CD4-positive, alpha-beta memory T cell (primary cell): ENCODE measurements at regions not wholly inside any gene's neighbourhood (a gene's known extent, or its start where the extent isn't known, plus 50 kb on each side); places are given as distances from the start of the nearest gene placed in this dataset.

Source experiments
- CTCF ChIA-PET: fragments of 350-600 bp; sonication (Branson Sonifier 250); formaldehyde crosslinking; loops from one replicate; lab custom pipeline; 2021; ENCODE audit warnings: inconsistent platforms; ENCODE audit not compliant: partially characterized antibody; lab: Charles Lee
- POLR2A ChIA-PET: fragments of 350-600 bp; sonication (Branson Sonifier 250); formaldehyde crosslinking; loops from one replicate; lab custom pipeline; 2021; ENCODE audit not compliant: partially characterized antibody; lab: Charles Lee
- DNase-seq, 5 donors: peaks; one replicate each; pipeline versions ENCODE4 v3.0.0 to v3.0.0-alpha.2; 2020 to 2022; ENCODE audit warnings: mixed read lengths in 1 of 5
- H3K27ac ChIP-seq: one replicate; pipeline ENCODE4 v1.7.0; 2013; ENCODE audit warnings: low read depth, low read length
- H3K27me3 ChIP-seq: 2 replicates; pipeline ENCODE4 v1.7.0; 2013; ENCODE audit warnings: mild to moderate bottlenecking, low read length, moderate library complexity; ENCODE audit not compliant: insufficient read depth
- H3K36me3 ChIP-seq: 2 replicates; pipeline ENCODE4 v1.7.0; 2013; ENCODE audit warnings: mild to moderate bottlenecking, low read length, moderate library complexity; ENCODE audit not compliant: insufficient read depth
- H3K4me1 ChIP-seq: 2 replicates; pipeline ENCODE4 v1.7.0; 2013; ENCODE audit warnings: mild to moderate bottlenecking, low read length, moderate library complexity; ENCODE audit not compliant: insufficient read depth
- H3K4me3 ChIP-seq, 2 donors: one replicate each; pipeline ENCODE4 v1.7.0; 2013; ENCODE audit warnings: low read length in 2 of 2, mild to moderate bottlenecking in 1 of 2
- H3K9me3 ChIP-seq, 2 donors: one replicate each; pipeline ENCODE4 v1.7.0; 2013; ENCODE audit warnings: low read length in 2 of 2, control low read depth in 1 of 2; ENCODE audit not compliant: control insufficient read depth in 1 of 2
- H3K27ac Mint-ChIP-seq, 7 donors: one replicate each; pipeline ENCODE4 v1.8.0; 2020 to 2021; ENCODE audit warnings: mixed read lengths in 7 of 7, mild to moderate bottlenecking in 6 of 7, inconsistent platforms in 3 of 7, moderate library complexity in 3 of 7
- H3K27me3 Mint-ChIP-seq, 2 donors: one replicate each; pipeline ENCODE4 v1.8.0; 2020 to 2021; ENCODE audit warnings: mixed read lengths in 2 of 2
- H3K36me3 Mint-ChIP-seq, 2 donors: one replicate each; pipeline ENCODE4 v1.8.0; 2020 to 2021; ENCODE audit warnings: mixed read lengths in 2 of 2, inconsistent platforms in 1 of 2, mild to moderate bottlenecking in 1 of 2
- H3K4me1 Mint-ChIP-seq, 4 donors: one replicate each; pipeline ENCODE4 v1.8.0; 2020 to 2021; ENCODE audit warnings: mixed read lengths in 4 of 4, mild to moderate bottlenecking in 1 of 4
- H3K4me3 Mint-ChIP-seq, 8 donors: one replicate each; pipeline ENCODE4 v1.8.0; 2020 to 2021; ENCODE audit warnings: mixed read lengths in 8 of 8, mild to moderate bottlenecking in 7 of 8, moderate library complexity in 6 of 8, inconsistent platforms in 3 of 8
- H3K9me3 Mint-ChIP-seq, 8 donors: one replicate each; pipeline ENCODE4 v1.8.0; 2020 to 2021; ENCODE audit warnings: mixed read lengths in 8 of 8, mild to moderate bottlenecking in 5 of 8, inconsistent platforms in 3 of 8, moderate library complexity in 1 of 8
- intact Hi-C: fragments of 100-400 bp; cut with micrococcal nuclease; formaldehyde crosslinking; loops from one replicate; pipeline ENCODE4 v1.15.1; 2023

- H3K36me3 Mint-ChIP-seq: no peaks in the 10 kb centered on the region
- Histone ChIP-seq H3K4me1 (no peaks in the 10 kb centered on the region), H3K27me3 (no peaks in the 10 kb centered on the region), H3K9me3 (no peaks in the 10 kb centered on the region), H3K36me3 (no peaks in the 10 kb centered on the region), H3K27ac (no peak overlapping the region), H3K4me3 (no peak overlapping the region)
- peaks cover 0 to 2% (median 0%) of the 10 kb centered on the region in 4 donors for H3K4me1 Mint-ChIP-seq
- H3K4me3 Mint-ChIP-seq: no peak overlapping the region
- DNase-seq: no peak
- intact Hi-C loops: no loop called here
- POLR2A ChIA-PET: no interaction called here
- H3K9me3 Mint-ChIP-seq: peaks cover 0 to 2% (median 0%) of the 10 kb centered on the region in 8 donors
- no peak overlapping the region for H3K27ac Mint-ChIP-seq
- H3K27me3 Mint-ChIP-seq: peaks cover 5 to 8% of the 10 kb centered on the region in 2 donors
- CTCF ChIA-PET: no interaction called here
These were observed 65.2 kb upstream of the PDE10A start for GRCh38 chr6:165728216-165728615.

DNA sequence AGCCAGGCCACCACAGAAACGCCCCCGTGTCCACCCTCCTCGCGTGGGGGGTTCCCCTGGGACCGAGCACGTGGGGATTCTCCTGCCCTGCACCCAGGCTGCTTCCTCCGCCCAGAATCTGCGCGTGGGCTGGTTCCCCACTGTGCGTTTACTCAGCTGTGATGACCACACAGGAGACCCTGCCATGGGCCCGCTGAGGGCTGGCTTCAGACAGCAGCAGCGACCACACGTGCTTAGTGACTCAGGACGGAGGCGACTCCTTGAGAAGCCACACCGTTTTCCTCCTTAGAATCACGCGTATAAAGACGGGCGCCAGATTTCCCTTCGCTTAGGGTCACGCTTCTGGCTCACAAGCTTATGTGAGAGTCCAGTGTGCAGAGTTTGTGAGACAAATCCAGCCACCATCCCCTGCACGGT is 63.9 kb upstream of the PDE10A start:
- Histone ChIP-seq H3K4me1 (no peaks in the 10 kb centered on the region), H3K4me3 (no peak overlapping the region), H3K27me3 (no peaks in the 10 kb centered on the region), H3K36me3 (no peaks in the 10 kb centered on the region), H3K27ac (no peak overlapping the region), H3K9me3 (no peaks in the 10 kb centered on the region)
- DNase-seq: no peak
- peaks cover 0 to 2% (median 0%) of the 10 kb centered on the region in 8 donors for H3K9me3 Mint-ChIP-seq
- ChIA-PET CTCF (no interaction called here), POLR2A (no interaction called here)
- no peaks in the 10 kb centered on the region for H3K36me3 Mint-ChIP-seq
- peaks cover 0 to 2% (median 0%) of the 10 kb centered on the region in 4 donors for H3K4me1 Mint-ChIP-seq
- H3K27me3 Mint-ChIP-seq: peaks cover 3 to 8% of the 10 kb centered on the region in 2 donors
- intact Hi-C loops: no loop called here
- no peak overlapping the region for H3K4me3 Mint-ChIP-seq
- no peak overlapping the region for H3K27ac Mint-ChIP-seq

GRCh38 chr6:165726290-165726875 is 63.3 kb upstream of the PDE10A start:
- H3K4me3 ChIP-seq: no peak overlapping the region
- ChIA-PET CTCF (no interaction called here), POLR2A (no interaction called here)
- H3K36me3 Mint-ChIP-seq: no peaks in the 10 kb centered on the region
- H3K4me1 Mint-ChIP-seq: peaks cover 0 to 2% (median 0%) of the 10 kb centered on the region in 4 donors
- H3K27me3 ChIP-seq: no peaks in the 10 kb centered on the region
- intact Hi-C loops: no loop called here
- no peak overlapping the region for H3K27ac ChIP-seq
- no peak overlapping the region for H3K27ac Mint-ChIP-seq
- H3K4me1 ChIP-seq: no peaks in the 10 kb centered on the region
- H3K4me3 Mint-ChIP-seq: no peak overlapping the region
- peaks cover 2 to 8% of the 10 kb centered on the region in 2 donors for H3K27me3 Mint-ChIP-seq
- no peak for DNase-seq
- H3K9me3 Mint-ChIP-seq: peaks cover 0 to 2% (median 0%) of the 10 kb centered on the region in 8 donors
- H3K36me3 ChIP-seq: no peaks in the 10 kb centered on the region
- H3K9me3 ChIP-seq: no peaks in the 10 kb centered on the region

DNA sequence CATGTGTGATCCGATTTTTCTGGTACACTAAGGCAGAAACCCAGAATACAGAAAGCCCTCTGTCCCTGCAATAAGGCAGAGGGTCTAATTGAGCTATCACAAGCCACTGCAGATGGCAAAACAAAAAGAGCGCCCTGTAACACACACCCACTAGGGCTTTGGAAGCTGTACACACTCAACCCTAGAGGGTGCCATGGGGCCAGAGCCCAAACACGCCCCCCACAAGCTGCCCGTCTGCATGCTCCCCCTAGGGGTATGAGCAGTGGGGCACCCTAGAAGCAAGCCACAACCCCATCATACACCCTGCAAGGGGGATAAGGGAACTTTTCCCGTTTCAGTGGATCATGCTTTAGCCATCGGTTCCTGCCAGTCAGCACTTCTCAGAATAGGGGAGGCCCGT is 62.2 kb upstream of the PDE10A start:
- ChIA-PET CTCF (no interaction called here), POLR2A (no interaction called here)
- no peak overlapping the region for H3K4me3 Mint-ChIP-seq
- H3K4me1 Mint-ChIP-seq: peaks cover 0 to 2% (median 0%) of the 10 kb centered on the region in 4 donors
- H3K27ac Mint-ChIP-seq: no peak overlapping the region
- Histone ChIP-seq H3K27ac (no peak overlapping the region), H3K36me3 (no peaks in the 10 kb centered on the region), H3K4me3 (no peak overlapping the region), H3K4me1 (no peaks in the 10 kb centered on the region), H3K27me3 (no peaks in the 10 kb centered on the region), H3K9me3 (no peaks in the 10 kb centered on the region)
- no peak for DNase-seq
- H3K27me3 Mint-ChIP-seq: peaks cover 2 to 5% of the 10 kb centered on the region in 2 donors
- H3K36me3 Mint-ChIP-seq: no peaks in the 10 kb centered on the region
- intact Hi-C loops: no loop called here
- H3K9me3 Mint-ChIP-seq: peaks cover 0 to 2% (median 0%) of the 10 kb centered on the region in 8 donors

- Mint-ChIP-seq H3K4me3 (no peak overlapping the region), H3K27me3 (peaks cover 2 to 5% of the 10 kb centered on the region in 2 donors), H3K36me3 (no peaks in the 10 kb centered on the region), H3K27ac (no peak overlapping the region), H3K4me1 (peaks cover 0 to 2% (median 0%) of the 10 kb centered on the region in 4 donors), H3K9me3 (peaks cover 0 to 2% (median 0%) of the 10 kb centered on the region in 8 donors)
- ChIA-PET POLR2A (no interaction called here), CTCF (no interaction called here)
- Histone ChIP-seq H3K27me3 (no peaks in the 10 kb centered on the region), H3K9me3 (no peaks in the 10 kb centered on the region), H3K4me3 (no peak overlapping the region), H3K27ac (no peak overlapping the region), H3K36me3 (no peaks in the 10 kb centered on the region), H3K4me1 (no peaks in the 10 kb centered on the region)
- DNase-seq: no peak
- intact Hi-C loops: no loop called here
These were observed 60.3 kb upstream of the PDE10A start for GRCh38 chr6:165723326-165723725.

DNA sequence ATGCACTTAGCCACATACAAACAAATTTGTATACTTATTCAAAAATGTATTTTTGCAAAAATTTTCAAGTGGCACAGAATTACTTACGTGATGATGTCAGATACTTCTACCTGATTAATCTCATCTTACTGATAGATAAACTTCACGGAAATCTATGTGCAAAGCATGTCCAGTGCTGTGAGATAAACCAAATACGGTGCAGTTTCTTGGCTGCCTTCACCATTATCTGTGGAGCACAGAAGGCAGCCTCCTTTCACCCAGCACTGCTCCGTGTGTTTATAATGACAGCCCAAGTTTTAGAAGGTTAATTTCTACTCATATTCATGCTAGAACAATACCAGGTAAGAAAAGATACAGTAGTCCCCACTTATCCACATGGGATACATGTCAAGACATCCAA is 59.0 kb upstream of the PDE10A start:
- Histone ChIP-seq H3K27me3 (no peaks in the 10 kb centered on the region), H3K36me3 (no peaks in the 10 kb centered on the region), H3K4me3 (no peak overlapping the region), H3K4me1 (no peaks in the 10 kb centered on the region), H3K9me3 (no peaks in the 10 kb centered on the region), H3K27ac (no peak overlapping the region)
- Mint-ChIP-seq H3K36me3 (no peaks in the 10 kb centered on the region), H3K27ac (no peak overlapping the region), H3K9me3 (peaks cover 0 to 2% (median 0%) of the 10 kb centered on the region in 8 donors), H3K27me3 (peaks cover 3 to 5% of the 10 kb centered on the region in 2 donors), H3K4me1 (peaks cover 0 to 2% (median 0%) of the 10 kb centered on the region in 4 donors), H3K4me3 (no peak overlapping the region)
- no peak for DNase-seq
- ChIA-PET POLR2A (no interaction called here), CTCF (no interaction called here)
- intact Hi-C loops: no loop called here

DNA sequence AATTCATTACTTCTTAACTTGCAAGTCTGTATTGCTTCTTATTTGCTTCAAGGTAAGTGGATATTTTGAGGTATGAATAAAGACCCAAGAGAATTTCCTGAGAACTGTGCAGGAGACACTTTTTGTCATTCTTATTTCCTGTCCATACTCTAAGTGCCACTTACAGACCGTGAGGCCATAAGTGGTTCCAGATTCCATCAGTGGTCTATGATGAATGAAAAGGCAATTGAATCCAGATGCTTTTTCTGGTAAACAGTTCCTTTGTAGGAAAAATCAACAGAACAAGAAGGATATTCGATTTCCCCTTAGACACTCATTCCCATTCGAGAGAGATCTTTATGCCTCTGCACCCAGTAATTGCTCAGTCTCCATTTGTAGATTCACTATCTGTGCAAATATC is 58.3 kb upstream of the PDE10A start:
- intact Hi-C loops: no loop called here
- no peaks in the 10 kb centered on the region for H3K36me3 ChIP-seq
- H3K27me3 Mint-ChIP-seq: peaks cover 4 to 5% of the 10 kb centered on the region in 2 donors
- H3K9me3 ChIP-seq: no peaks in the 10 kb centered on the region
- ChIA-PET POLR2A (no interaction called here), CTCF (no interaction called here)
- H3K36me3 Mint-ChIP-seq: no peaks in the 10 kb centered on the region
- H3K4me1 Mint-ChIP-seq: peaks cover 0 to 2% (median 0%) of the 10 kb centered on the region in 4 donors
- no peak overlapping the region for H3K27ac Mint-ChIP-seq
- H3K4me3 ChIP-seq: no peak overlapping the region
- H3K27ac ChIP-seq: no peak overlapping the region
- H3K9me3 Mint-ChIP-seq: peaks cover 0 to 2% (median 0%) of the 10 kb centered on the region in 8 donors
- H3K4me3 Mint-ChIP-seq: no peak overlapping the region
- no peaks in the 10 kb centered on the region for H3K27me3 ChIP-seq
- no peaks in the 10 kb centered on the region for H3K4me1 ChIP-seq
- no peak for DNase-seq
